ENCODE measurements at regions not wholly inside any gene's neighbourhood (a gene's known extent, or its start where the extent isn't known, plus 50 kb on each side); places are given as distances from the start of the nearest gene placed in this dataset.

DNA sequence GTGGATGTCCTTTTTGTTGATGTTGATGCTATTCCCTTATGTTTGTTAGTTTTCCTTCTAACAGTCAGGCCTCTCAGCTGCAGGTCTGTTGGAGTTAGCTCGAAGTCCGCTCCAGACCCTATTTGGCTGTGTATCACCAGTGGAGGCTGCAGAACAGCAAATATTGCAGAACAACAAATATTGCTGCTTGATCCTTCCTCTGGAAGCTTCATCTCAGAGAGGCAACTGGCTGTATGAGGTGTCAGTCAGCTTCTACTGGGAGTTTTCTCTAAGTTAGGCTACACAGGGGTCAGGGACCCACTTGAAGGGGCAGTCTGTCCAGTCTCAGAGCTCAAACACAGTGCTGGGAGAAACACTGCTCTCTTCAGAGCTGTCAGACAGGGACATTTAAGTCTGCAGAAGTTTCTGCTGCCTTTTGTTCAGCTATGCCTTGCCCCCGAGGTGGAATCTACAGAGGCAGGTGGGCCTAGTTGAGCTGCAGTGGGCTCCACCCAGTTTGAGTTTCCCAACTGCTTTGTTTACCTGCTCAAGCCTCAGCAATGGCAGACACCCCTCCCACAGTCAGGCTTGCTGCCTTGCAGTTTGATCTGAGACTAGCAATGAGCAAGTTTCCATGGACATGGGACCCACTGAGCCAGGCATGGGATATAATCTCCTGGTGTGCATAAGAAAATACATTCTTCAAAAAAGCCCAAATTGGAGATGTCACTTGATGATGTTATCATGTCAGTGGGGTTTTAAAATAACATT lies 99.5 kb downstream of the KDM5D start:
- WGBS, 2 experiments: 86 to 88% methylated on average over 3 of the region's 3 CpGs

DNA sequence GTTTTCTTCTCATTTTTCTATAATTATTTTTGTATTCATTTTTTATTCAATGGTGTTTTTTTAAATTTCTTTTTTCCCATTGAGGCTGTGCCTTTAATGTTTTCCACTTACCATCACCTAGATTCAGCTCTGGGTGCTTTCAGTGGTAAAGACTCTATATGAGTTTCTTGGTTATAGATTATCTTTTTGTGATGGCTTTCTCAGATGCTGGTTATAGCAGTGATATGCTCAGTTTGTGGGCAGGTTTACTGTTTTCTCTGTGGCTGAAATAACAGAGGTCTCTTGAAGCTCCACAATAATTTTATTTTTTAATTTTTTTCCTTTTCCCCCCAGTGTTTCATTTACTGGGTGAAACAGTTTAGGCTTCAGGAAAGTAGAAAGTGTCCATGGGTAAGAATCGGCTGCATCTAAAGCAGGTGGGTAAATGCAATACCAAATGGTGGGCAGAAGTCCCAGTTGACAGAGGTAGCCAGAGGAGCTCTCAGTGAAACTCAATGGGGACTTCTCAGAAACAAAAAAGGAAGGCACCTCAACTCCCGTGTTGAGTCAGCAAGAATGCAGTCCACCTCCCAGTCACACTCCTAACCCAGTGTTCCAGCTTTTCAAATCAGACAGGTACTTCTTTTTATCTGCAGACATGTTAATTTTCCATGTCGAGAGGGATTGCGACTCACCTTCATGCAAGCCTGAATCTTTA lies 106.7 kb downstream of the KDM5D start:
- H3K4me1 ChIP-seq (ENCODE audit: control insufficient read depth, insufficient read depth, low read length): no peaks in the 10 kb centered on the region
- H3K9me3 ChIP-seq (ENCODE audit: control insufficient read depth, low read length): no peaks in the 10 kb centered on the region
- H3K27me3 ChIP-seq (ENCODE audit: control insufficient read depth, insufficient read depth, low read length, poor library complexity, severe bottlenecking): no peaks in the 10 kb centered on the region
- WGBS, 2 experiments: 81 to 90% methylated on average over 4 of the region's 4 CpGs
- H3K36me3 ChIP-seq (ENCODE audit: control insufficient read depth, insufficient read depth, low read length): no peaks in the 10 kb centered on the region
- H3K4me3 ChIP-seq (ENCODE audit: insufficient read depth, low read depth, low read length): no peak overlapping the region
- no peak overlapping the region for H3K27ac ChIP-seq (ENCODE audit: insufficient read depth, low read depth, low read length, poor library complexity, severe bottlenecking)

More for the DNA sequence above, 99.5 kb downstream of the KDM5D start:
- Histone ChIP-seq H3K27me3 (ENCODE audit: control insufficient read depth, insufficient read depth, low read length, poor library complexity, severe bottlenecking) (no peaks in the 10 kb centered on the region), H3K9me3 (ENCODE audit: control insufficient read depth, low read length) (no peaks in the 10 kb centered on the region), H3K4me3 (ENCODE audit: insufficient read depth, low read depth, low read length) (no peak overlapping the region), H3K4me1 (ENCODE audit: control insufficient read depth, insufficient read depth, low read length) (no peaks in the 10 kb centered on the region), H3K27ac (ENCODE audit: insufficient read depth, low read depth, low read length, poor library complexity, severe bottlenecking) (no peak overlapping the region), H3K36me3 (ENCODE audit: control insufficient read depth, insufficient read depth, low read length) (no peaks in the 10 kb centered on the region)

DNA sequence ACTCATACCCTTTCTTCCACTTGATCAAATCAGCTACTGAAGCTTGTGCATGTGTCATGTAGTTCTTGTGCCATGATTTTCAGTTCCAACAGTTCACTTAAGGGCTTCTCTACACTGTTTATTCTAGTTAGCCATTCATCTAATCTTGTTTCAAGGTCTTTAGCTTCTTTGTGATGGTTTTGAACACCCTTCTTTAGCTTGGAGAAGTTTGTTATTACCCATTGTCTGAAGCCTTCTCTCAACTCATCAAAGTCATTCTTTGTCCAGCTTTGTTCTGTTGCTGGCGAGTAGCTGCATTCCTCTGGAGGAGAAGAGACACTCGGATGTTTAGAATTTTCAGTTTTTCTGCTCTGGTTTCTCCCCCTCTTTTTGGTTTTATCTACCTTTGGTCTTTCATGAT lies 115.6 kb downstream of the KDM5D start:
- no peaks in the 10 kb centered on the region for H3K27me3 ChIP-seq (ENCODE audit: control insufficient read depth, insufficient read depth, low read length, poor library complexity, severe bottlenecking)
- H3K36me3 ChIP-seq (ENCODE audit: control insufficient read depth, insufficient read depth, low read length): no peaks in the 10 kb centered on the region
- no peaks in the 10 kb centered on the region for H3K9me3 ChIP-seq (ENCODE audit: control insufficient read depth, low read length)
- H3K4me1 ChIP-seq (ENCODE audit: control insufficient read depth, insufficient read depth, low read length): no peaks in the 10 kb centered on the region
- H3K4me3 ChIP-seq (ENCODE audit: insufficient read depth, low read depth, low read length): no peak overlapping the region
- WGBS, 2 experiments: 85% methylated on average over 2 of the region's 2 CpGs; no CpG with 5 or more reads in 1 of the 2 experiments
- H3K27ac ChIP-seq (ENCODE audit: insufficient read depth, low read depth, low read length, poor library complexity, severe bottlenecking): no peak overlapping the region

DNA sequence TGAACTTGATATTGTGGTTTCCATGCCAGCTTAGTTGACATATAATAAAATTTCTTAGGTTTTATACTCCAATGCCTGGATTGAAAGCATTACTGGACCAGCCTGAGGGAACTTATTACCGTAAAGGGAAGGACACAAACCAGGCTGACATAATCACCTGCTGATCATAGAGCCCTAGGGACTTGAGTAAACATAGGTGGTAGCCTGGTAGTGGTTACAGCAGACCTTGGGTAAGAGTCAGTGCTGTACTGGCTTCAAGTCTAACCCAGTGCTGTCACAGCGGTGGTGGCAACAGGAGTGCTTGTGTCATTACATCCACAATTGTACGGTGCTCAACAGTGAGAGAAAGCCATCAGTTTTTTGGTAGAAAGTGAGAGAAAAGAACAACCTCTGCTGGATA lies 122.1 kb downstream of the KDM5D start:
- Histone ChIP-seq H3K4me1 (ENCODE audit: control insufficient read depth, insufficient read depth, low read length) (no peaks in the 10 kb centered on the region), H3K27ac (ENCODE audit: insufficient read depth, low read depth, low read length, poor library complexity, severe bottlenecking) (no peak overlapping the region), H3K36me3 (ENCODE audit: control insufficient read depth, insufficient read depth, low read length) (no peaks in the 10 kb centered on the region), H3K9me3 (ENCODE audit: control insufficient read depth, low read length) (no peaks in the 10 kb centered on the region), H3K27me3 (ENCODE audit: control insufficient read depth, insufficient read depth, low read length, poor library complexity, severe bottlenecking) (no peaks in the 10 kb centered on the region), H3K4me3 (ENCODE audit: insufficient read depth, low read depth, low read length) (no peak overlapping the region)
- 91 to 97% methylated on average over 3 of the region's 3 CpGs for WGBS, 2 experiments

DNA sequence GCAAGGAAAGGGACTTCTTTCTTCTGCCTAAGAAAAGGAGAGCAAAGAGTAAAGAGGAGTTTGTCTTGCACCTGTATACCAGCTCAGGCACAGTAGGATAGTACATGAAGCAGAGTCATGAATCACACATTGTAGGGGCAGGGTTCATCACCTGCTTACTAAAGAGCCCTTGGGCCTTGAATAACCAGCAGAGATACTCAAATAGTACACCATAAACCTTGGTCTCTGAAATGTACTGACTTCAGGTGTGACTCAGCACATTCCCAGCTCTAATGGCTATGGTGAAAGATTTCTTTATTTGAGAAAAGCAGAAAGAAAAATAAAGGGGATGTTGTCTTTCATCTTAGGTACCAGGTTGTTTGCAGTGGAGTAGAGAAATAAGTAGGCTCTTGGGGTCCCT lies 122.8 kb downstream of the KDM5D start:
- Histone ChIP-seq H3K27ac (ENCODE audit: insufficient read depth, low read depth, low read length, poor library complexity, severe bottlenecking) (no peak overlapping the region), H3K9me3 (ENCODE audit: control insufficient read depth, low read length) (no peaks in the 10 kb centered on the region), H3K36me3 (ENCODE audit: control insufficient read depth, insufficient read depth, low read length) (no peaks in the 10 kb centered on the region), H3K4me1 (ENCODE audit: control insufficient read depth, insufficient read depth, low read length) (no peaks in the 10 kb centered on the region), H3K4me3 (ENCODE audit: insufficient read depth, low read depth, low read length) (no peak overlapping the region), H3K27me3 (ENCODE audit: control insufficient read depth, insufficient read depth, low read length, poor library complexity, severe bottlenecking) (no peaks in the 10 kb centered on the region)

DNA sequence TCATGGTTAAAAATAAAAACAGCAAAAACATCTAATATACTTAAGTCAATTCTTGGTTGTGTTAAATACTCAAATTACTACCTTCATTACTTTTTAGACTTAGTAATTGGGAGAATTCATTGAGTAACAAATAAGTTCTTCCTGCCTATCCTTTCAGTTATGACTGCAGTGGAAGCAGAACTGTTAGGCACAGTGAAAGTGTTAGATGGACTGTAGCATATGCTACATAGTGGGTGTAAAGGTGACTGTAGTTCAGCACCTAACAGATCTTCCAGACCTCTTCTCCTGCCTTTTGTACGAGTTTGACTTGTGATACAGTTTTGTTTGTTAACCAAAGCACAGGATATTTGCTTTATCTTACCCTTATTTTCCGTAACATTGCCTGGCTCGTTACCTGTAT lies 143.4 kb downstream of the KDM5D start:
- Histone ChIP-seq H3K36me3 (ENCODE audit: control insufficient read depth, insufficient read depth, low read length) (no peaks in the 10 kb centered on the region), H3K9me3 (ENCODE audit: control insufficient read depth, low read length) (no peaks in the 10 kb centered on the region), H3K27ac (ENCODE audit: insufficient read depth, low read depth, low read length, poor library complexity, severe bottlenecking) (no peak overlapping the region), H3K4me3 (ENCODE audit: insufficient read depth, low read depth, low read length) (no peak overlapping the region), H3K4me1 (ENCODE audit: control insufficient read depth, insufficient read depth, low read length) (no peaks in the 10 kb centered on the region), H3K27me3 (ENCODE audit: control insufficient read depth, insufficient read depth, low read length, poor library complexity, severe bottlenecking) (no peaks in the 10 kb centered on the region)
- 100% methylated on average over 3 of the region's 3 CpGs; no CpG with 5 or more reads in 1 of the 2 experiments for WGBS, 2 experiments

DNA sequence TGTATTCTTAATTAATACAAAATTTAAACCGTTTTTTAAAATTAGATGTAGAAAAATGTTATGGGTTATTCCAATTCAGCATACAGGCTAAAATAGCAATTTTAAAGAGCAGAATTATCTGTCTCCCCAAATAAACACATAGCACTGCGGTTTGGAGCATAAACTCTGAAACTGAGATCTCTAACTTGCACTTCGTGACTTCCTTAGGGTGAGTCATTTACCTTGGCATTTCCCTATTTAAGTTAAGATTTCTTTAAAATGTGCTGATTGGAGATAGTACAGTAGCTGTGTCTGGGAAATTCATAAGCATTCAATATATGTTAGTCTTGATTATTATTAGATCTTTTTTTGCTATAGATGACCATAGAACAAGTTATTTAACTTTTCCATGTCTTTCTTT lies 143.8 kb downstream of the KDM5D start:
- no peaks in the 10 kb centered on the region for H3K9me3 ChIP-seq (ENCODE audit: control insufficient read depth, low read length)
- no peaks in the 10 kb centered on the region for H3K27me3 ChIP-seq (ENCODE audit: control insufficient read depth, insufficient read depth, low read length, poor library complexity, severe bottlenecking)
- no peak overlapping the region for H3K27ac ChIP-seq (ENCODE audit: insufficient read depth, low read depth, low read length, poor library complexity, severe bottlenecking)
- H3K36me3 ChIP-seq (ENCODE audit: control insufficient read depth, insufficient read depth, low read length): no peaks in the 10 kb centered on the region
- no peak overlapping the region for H3K4me3 ChIP-seq (ENCODE audit: insufficient read depth, low read depth, low read length)
- H3K4me1 ChIP-seq (ENCODE audit: control insufficient read depth, insufficient read depth, low read length): no peaks in the 10 kb centered on the region
- WGBS, 2 experiments: 60 to 100% methylated on average over 1 to 2 of the region's 3 CpGs

DNA sequence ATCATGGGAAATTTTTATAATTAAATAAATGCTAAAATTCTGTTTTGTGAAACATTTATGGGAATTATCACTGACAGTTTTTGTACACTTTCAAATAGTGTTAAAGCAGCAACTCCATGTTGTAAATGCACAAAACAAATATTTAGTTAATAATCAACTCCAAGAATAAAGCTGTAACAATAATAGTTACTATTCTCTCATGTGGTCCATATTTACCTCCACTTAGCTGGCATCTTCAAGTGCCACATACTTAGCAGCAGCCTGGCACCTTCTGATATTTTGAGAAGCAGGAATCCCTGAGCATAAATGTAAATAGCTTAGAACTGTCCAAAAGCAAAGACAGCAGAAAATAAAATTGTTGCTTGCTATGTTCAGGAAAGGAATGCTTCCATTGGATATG lies 154.3 kb downstream of the KDM5D start:
- Histone ChIP-seq H3K4me3 (ENCODE audit: insufficient read depth, low read depth, low read length) (no peak overlapping the region), H3K9me3 (ENCODE audit: control insufficient read depth, low read length) (no peaks in the 10 kb centered on the region), H3K27me3 (ENCODE audit: control insufficient read depth, insufficient read depth, low read length, poor library complexity, severe bottlenecking) (no peaks in the 10 kb centered on the region), H3K36me3 (ENCODE audit: control insufficient read depth, insufficient read depth, low read length) (no peaks in the 10 kb centered on the region), H3K4me1 (ENCODE audit: control insufficient read depth, insufficient read depth, low read length) (no peaks in the 10 kb centered on the region), H3K27ac (ENCODE audit: insufficient read depth, low read depth, low read length, poor library complexity, severe bottlenecking) (no peak overlapping the region)

DNA sequence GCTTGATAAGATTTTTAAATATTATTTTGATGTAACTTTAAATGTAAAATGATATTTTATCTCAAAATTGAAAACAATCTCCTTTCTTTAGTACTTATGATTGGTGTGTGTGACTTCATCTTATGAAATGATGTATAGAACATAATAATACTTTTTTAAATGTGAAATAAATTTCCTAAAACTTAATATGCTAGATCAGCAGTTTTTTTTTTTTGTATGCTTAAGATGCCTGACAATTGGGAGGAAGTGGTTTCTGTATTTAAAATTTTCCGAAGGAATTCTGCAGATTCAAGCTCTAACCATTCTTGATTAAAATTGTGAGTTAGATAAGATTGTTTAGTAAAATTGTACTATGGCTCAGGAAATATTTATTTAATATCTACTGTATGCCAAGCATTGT lies 154.9 kb downstream of the KDM5D start:
- Histone ChIP-seq H3K27me3 (ENCODE audit: control insufficient read depth, insufficient read depth, low read length, poor library complexity, severe bottlenecking) (no peaks in the 10 kb centered on the region), H3K27ac (ENCODE audit: insufficient read depth, low read depth, low read length, poor library complexity, severe bottlenecking) (no peak overlapping the region), H3K4me1 (ENCODE audit: control insufficient read depth, insufficient read depth, low read length) (no peaks in the 10 kb centered on the region), H3K9me3 (ENCODE audit: control insufficient read depth, low read length) (no peaks in the 10 kb centered on the region), H3K36me3 (ENCODE audit: control insufficient read depth, insufficient read depth, low read length) (no peaks in the 10 kb centered on the region), H3K4me3 (ENCODE audit: insufficient read depth, low read depth, low read length) (no peak overlapping the region)
- 100% methylated on average over 1 of the region's 1 CpG; no CpG with 5 or more reads in 1 of the 2 experiments for WGBS, 2 experiments

DNA sequence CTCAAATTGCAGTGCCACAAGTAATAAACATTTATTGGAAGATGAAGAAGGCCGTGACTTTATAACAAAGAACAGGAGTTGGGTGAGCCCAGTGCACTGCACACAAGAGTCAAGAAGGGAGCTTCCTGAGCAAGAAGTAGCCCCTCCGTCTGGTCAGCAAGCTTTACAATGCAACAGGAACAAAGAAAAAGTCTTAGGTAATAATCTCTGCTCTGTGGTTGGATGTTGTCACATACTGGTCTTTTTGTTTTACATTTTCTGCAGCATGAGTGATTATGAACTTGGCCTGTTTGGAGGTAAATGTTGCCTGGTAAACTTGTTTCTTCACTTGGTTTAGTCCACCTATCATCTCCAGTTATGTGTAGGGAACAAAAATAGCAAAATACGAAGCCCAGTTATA lies 157.2 kb downstream of the KDM5D start:
- no peaks in the 10 kb centered on the region for H3K9me3 ChIP-seq (ENCODE audit: control insufficient read depth, low read length)
- H3K27ac ChIP-seq (ENCODE audit: insufficient read depth, low read depth, low read length, poor library complexity, severe bottlenecking): no peak overlapping the region
- H3K36me3 ChIP-seq (ENCODE audit: control insufficient read depth, insufficient read depth, low read length): no peaks in the 10 kb centered on the region
- H3K4me3 ChIP-seq (ENCODE audit: insufficient read depth, low read depth, low read length): no peak overlapping the region
- 76 to 98% methylated on average over 2 to 3 of the region's 3 CpGs for WGBS, 2 experiments
- H3K4me1 ChIP-seq (ENCODE audit: control insufficient read depth, insufficient read depth, low read length): no peaks in the 10 kb centered on the region
- no peaks in the 10 kb centered on the region for H3K27me3 ChIP-seq (ENCODE audit: control insufficient read depth, insufficient read depth, low read length, poor library complexity, severe bottlenecking)
